ENCODE measurements at regions not wholly inside any gene's neighbourhood (a gene's known extent, or its start where the extent isn't known, plus 50 kb on each side); places are given as distances from the start of the nearest gene placed in this dataset.

GRCh38 chr16:52316241-52316640, 230.7 kb downstream of the TOX3 start:
- Histone ChIP-seq H3K27ac (ENCODE audit: low read length) (no peak overlapping the region), H4K20me1 (ENCODE audit: insufficient read depth, low read length) (no peaks in the 10 kb centered on the region), H2AFZ (ENCODE audit: low read depth, low read length) (no peak overlapping the region), H3K4me3 (ENCODE audit: low read length) (no peak overlapping the region), H3K27me3 (ENCODE audit: low read depth, low read length) (no peaks in the 10 kb centered on the region), H3K36me3 (replicated peaks; ENCODE audit: low read depth, low read length) (no peaks in the 10 kb centered on the region), H3K79me2 (ENCODE audit: low read length) (no peaks in the 10 kb centered on the region), H3K9ac (ENCODE audit: low read length) (no peak overlapping the region), H3K4me2 (ENCODE audit: low read length) (no peak overlapping the region), H3K9me3 (ENCODE audit: insufficient read depth, low read length) (no peaks in the 10 kb centered on the region), H3K4me1 (ENCODE audit: low read length) (no peaks in the 10 kb centered on the region)
- TF ChIP-seq EZH2phosphoT487 (IDR thresholded peaks at IDR 0.05; ENCODE audit: low read depth) (no peak), CTCF (IDR thresholded peaks at IDR 0.05; ENCODE audit: low read depth, low read length) (no peak)

GRCh38 chr16:52312716-52313115, 234.2 kb downstream of the TOX3 start:
- Histone ChIP-seq H4K20me1 (ENCODE audit: insufficient read depth, low read length) (no peaks in the 10 kb centered on the region), H3K4me1 (ENCODE audit: low read length) (no peaks in the 10 kb centered on the region), H3K4me3 (ENCODE audit: low read length) (no peak overlapping the region), H3K27me3 (ENCODE audit: low read depth, low read length) (no peaks in the 10 kb centered on the region), H3K79me2 (ENCODE audit: low read length) (no peaks in the 10 kb centered on the region), H3K27ac (ENCODE audit: low read length) (no peak overlapping the region), H3K9me3 (ENCODE audit: insufficient read depth, low read length) (no peaks in the 10 kb centered on the region), H3K9ac (ENCODE audit: low read length) (no peak overlapping the region), H3K4me2 (ENCODE audit: low read length) (no peak overlapping the region), H3K36me3 (replicated peaks; ENCODE audit: low read depth, low read length) (no peaks in the 10 kb centered on the region), H2AFZ (ENCODE audit: low read depth, low read length) (no peak overlapping the region)
- TF ChIP-seq EZH2phosphoT487 (IDR thresholded peaks at IDR 0.05; ENCODE audit: low read depth), result no peak
- TF ChIP-seq CTCF (IDR thresholded peaks at IDR 0.05; ENCODE audit: low read depth, low read length), result no peak

GRCh38 chr16:52309446-52310416, 237.2 kb downstream of the TOX3 start:
- no peak overlapping the region for H3K4me3 ChIP-seq (ENCODE audit: low read length)
- no peak overlapping the region for H2AFZ ChIP-seq (ENCODE audit: low read depth, low read length)
- no peaks in the 10 kb centered on the region for H3K27me3 ChIP-seq (ENCODE audit: low read depth, low read length)
- H3K27ac ChIP-seq (ENCODE audit: low read length), result no peak overlapping the region
- no peaks in the 10 kb centered on the region for H3K4me1 ChIP-seq (ENCODE audit: low read length)
- no peaks in the 10 kb centered on the region for H3K9me3 ChIP-seq (ENCODE audit: insufficient read depth, low read length)
- H3K79me2 ChIP-seq (ENCODE audit: low read length), result no peaks in the 10 kb centered on the region
- H3K9ac ChIP-seq (ENCODE audit: low read length), result no peak overlapping the region
- no peaks in the 10 kb centered on the region for H4K20me1 ChIP-seq (ENCODE audit: insufficient read depth, low read length)
- no peak overlapping the region for H3K4me2 ChIP-seq (ENCODE audit: low read length)
- TF ChIP-seq EZH2phosphoT487 (IDR thresholded peaks at IDR 0.05; ENCODE audit: low read depth) (no peak), CTCF (IDR thresholded peaks at IDR 0.05; ENCODE audit: low read depth, low read length) (no peak)
- H3K36me3 ChIP-seq (replicated peaks; ENCODE audit: low read depth, low read length), result no peaks in the 10 kb centered on the region

GRCh38 chr16:52308051-52308450, 238.9 kb downstream of the TOX3 start:
- Histone ChIP-seq H4K20me1 (ENCODE audit: insufficient read depth, low read length) (no peaks in the 10 kb centered on the region), H3K36me3 (replicated peaks; ENCODE audit: low read depth, low read length) (no peaks in the 10 kb centered on the region), H3K27ac (ENCODE audit: low read length) (no peak overlapping the region), H3K4me1 (ENCODE audit: low read length) (no peaks in the 10 kb centered on the region), H3K4me3 (ENCODE audit: low read length) (no peak overlapping the region), H3K79me2 (ENCODE audit: low read length) (no peaks in the 10 kb centered on the region), H2AFZ (ENCODE audit: low read depth, low read length) (no peak overlapping the region), H3K4me2 (ENCODE audit: low read length) (no peak overlapping the region), H3K27me3 (ENCODE audit: low read depth, low read length) (no peaks in the 10 kb centered on the region), H3K9ac (ENCODE audit: low read length) (no peak overlapping the region), H3K9me3 (ENCODE audit: insufficient read depth, low read length) (no peaks in the 10 kb centered on the region)
- TF ChIP-seq EZH2phosphoT487 (IDR thresholded peaks at IDR 0.05; ENCODE audit: low read depth), result no peak
- no peak for TF ChIP-seq CTCF (IDR thresholded peaks at IDR 0.05; ENCODE audit: low read depth, low read length)
